ENCODE measurements at regions not wholly inside any gene's neighbourhood (a gene's known extent, or its start where the extent isn't known, plus 50 kb on each side); places are given as distances from the start of the nearest gene placed in this dataset.
"Not testable (repeated sequence)": the region's sequence is repeated elsewhere in the genome, so short reads cannot be mapped to it uniquely, and the experiment has no call there.

DNA sequence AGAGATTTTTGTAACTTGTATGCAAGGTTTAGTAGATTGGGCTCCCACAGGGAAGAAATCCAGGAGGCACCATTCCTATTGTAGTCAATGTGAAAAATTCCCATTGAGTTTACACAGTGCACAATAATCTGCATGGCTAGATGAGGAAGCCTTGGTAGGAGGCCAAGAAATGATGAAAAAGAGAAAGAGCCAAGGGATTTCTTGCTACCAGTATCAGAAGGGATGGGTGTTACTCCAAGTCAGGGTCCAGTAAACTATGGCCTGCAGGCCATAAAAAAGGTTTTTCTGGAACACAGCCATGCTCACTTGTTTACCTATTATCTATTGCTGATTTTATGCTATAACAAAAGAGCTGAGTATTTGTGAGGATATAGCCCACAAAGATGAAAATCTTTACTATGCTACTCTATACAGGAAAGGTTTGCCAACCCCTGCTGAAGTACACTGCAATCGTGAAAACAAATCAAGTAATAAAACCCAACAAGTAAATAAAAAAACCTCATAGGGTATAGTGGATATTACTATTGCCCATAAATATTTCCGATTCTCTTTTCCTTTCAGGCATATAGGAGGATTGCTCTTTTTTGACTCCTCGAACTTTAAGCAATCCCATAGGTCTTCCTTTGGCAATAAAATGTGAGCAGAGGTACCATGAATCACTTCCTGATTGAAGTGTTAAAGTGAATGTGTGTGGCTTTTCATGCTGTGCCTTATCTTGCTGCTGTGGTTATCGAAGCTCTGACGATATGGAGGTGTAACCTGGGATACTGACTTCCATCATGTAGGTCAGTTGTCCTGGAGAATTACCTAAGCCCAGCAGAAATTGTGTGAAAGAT is 256.3 kb upstream of the MAGI2 start:
- DNase-seq = peak; percentile 65

DNA sequence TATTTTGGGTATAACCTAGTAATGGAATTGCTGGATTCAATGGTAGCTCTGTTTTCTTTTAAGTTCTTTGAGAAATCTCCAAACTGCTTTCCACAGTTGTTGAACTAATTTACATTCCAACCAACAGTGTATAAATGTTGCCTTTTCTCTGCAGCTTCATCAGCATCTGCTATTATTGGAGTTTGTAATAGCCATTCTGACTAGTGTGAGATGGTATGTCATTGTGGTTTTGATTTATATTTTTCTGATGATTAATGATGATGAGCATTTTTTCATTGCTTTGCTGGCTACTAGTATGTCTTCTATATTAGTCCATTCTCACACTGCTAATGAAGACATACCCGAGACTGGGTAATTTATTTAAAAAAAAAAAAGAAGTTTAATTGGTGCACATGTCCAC is 248.6 kb upstream of the MAGI2 start:
- no peak for DNase-seq

DNA sequence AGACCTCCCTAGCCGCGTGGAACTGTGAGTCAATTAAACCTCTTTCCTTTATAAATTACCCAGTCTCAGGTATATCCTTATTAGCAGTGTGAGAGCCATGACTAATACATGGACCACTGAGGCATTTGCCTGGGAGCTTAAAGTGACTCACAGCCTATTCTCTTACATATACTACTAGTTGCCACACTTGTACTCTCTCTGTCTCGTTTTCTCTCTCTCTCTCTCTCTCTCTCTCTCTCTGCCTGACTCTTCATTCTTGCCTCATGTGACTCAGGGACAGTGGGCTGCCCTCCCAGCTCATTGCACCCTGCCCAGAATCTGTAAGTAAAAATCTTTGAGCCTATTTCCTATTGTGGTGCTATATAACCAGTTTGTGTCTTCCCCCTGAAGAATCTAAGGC is 238.5 kb upstream of the MAGI2 start:
- DNase-seq = no peak

DNA sequence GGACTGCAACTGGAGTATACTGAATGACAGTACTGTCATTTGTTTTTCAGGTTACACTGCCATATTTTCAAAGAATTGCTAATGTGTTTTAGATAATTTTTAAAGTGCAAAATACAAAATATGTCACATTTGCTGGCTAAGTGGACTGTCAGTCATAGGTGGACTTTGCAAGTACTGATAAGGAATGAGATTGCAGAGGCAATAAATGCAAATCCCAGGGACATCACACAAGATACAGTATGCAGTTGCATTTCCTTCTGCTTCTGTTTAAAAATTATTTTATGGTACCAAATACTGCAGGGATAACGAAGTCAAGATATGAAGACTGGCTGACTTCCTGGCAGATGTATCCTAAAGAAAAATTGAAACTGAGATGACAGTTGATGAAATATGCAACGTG is 237.6 kb upstream of the MAGI2 start:
- DNase-seq = no peak

GRCh38 chr7:79684384-79684783 is 230.9 kb upstream of the MAGI2 start:
- no peak for DNase-seq

GRCh38 chr7:79683916-79684315 is 230.4 kb upstream of the MAGI2 start:
- no peak for DNase-seq

DNA sequence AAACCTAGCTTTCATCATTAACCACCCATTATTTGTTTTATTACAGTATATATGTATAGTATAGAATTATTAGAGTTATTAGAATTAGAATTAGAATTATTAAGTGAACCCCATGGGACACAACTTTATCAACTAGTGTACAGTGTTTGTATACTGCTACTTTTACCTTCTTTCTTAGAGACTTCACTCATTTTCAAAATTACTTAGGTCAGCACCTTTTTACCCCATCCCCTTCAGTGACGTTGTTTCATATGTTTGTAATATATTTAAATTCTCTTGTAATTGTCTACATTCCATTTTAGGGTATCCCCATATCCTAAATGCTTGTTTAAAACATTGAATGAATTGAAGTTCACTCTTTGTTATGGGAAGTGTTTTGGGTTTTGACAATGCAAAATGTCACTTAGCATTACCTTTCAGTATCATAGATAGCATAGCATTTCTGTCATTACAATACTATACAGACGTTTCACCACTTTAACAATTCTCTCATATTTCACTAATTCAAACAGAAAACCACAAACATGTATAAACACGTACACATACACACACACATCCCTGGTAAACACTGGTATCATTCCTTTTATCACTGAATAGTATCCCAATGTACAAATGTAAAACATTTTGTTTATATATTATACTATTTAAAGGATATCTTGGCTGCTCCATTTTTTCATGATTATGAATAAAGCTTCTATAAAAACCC is 229.9 kb upstream of the MAGI2 start:
- no peak for DNase-seq

DNA sequence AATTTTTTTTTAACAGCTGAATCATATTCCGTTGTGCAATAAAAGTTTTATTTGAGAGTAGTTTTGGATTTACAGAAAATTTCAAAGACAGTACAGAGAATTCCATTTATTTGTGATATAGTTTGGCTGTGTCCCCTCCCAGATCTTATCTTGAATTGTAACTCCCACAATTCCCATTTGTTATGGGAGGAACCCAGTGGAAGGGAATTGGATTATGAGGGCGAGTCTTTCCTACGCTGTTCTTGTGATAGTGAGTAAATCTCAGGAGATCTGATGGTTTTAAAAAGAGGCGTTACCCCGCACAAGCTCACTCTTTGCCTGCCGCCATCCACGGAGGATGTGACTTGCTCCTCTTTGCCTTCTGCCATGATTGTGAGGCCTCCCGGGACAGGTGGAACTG is 228.0 kb upstream of the MAGI2 start:
- DNase-seq = no peak

DNA sequence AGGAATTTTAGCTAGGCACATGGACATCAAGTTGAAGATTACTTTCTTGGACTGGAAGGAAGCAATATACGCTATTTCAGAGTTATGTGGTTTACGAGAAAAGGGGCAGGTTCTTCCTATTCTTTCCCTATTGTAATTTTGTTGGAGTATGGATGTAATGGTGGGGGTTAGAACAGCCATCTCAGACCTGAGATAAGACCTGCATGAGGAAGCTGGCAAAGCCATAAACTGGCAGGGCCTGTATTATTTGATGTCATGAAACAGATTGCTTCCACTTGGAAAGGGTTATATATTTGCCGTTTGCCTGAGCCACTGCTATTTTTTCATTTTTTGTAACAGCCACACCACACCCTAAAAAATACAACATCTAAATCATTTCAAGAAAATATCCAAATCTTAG is 220.5 kb upstream of the MAGI2 start:
- DNase-seq = no peak

DNA sequence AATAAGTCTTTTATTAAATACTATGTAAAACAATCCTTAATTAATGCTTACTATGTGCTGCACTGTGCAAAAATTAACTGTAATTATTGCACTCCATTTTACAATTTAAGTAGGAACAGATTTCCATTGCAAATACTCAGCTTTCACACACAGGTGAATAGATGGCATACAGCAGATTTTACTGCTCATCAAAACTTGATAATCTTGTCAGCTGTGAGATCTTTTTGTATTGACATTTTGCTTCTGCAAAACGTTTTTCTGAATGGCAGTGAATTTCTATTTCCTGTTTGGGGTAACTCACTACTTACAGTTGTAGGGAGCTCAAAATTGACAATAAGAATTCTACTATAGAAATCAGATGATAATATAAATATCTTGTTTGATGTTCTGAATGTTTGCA is 220.0 kb upstream of the MAGI2 start:
- DNase-seq = no peak

- DNase-seq = no peak
Measured at GRCh38 chr7:79668292-79668691, 214.8 kb upstream of the MAGI2 start.

DNA sequence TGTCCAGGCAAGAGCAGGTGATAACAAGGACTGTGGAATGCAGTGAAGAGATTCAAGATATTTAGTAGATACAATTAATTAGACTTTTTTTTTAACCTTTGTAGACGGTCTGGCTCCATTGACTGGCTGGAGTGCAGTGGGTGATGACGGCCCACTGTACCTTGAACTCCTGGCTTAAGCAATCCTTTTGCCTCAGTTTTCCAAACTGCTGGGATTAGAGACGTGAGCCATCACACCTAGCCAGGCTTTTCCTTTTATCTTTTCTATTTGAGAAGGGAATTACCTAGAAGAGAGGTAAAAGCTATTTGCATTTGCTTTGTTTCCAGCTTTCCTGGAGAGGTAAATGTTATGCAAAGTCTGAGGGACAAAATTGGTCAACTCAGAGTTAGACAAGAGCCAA is 213.0 kb upstream of the MAGI2 start:
- DNase-seq = no peak

GRCh38 chr7:79664884-79665676 is 211.6 kb upstream of the MAGI2 start:
- DNase-seq = no peak

DNA sequence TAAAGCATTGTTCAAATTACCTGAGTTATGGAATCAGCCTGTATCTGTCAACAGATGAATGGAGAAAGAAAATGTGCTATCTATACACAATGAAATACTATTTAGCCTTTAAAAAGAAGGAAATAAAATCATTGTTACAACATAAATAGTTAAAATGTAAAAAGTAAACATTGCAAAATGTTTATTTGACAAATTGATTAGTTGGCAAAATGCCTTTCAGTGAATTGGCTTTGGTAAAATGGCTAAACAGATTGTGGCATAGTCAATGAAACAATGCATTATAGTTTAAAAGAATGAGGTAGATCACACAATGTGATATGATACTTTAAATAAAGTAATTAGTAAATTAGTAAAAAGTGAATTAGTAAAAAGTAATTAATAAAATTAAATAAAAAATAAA is 204.8 kb upstream of the MAGI2 start:
- no peak for DNase-seq

DNA sequence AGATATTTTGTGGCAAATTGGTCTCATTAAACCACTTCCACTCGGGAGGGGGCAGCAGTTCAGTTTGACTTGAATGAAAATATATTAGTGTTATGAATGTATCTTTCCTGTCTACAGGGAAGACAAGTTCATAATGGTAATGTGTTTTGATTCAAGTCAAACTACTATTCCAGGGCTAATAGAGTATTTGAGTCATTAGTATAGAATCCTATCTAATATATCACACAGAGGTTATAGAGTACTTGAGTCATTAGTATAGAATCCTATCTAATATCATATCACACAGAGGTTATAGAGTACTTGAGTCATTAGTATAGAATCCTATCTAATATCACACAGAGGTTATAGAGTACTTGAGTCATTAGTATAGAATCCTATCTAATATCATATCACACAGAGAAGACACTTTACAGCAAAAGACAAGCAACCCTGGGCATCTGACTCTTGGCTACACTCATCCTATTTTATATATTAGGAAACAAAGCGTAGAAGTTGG is 199.7 kb upstream of the MAGI2 start:
- no peak for DNase-seq

DNA sequence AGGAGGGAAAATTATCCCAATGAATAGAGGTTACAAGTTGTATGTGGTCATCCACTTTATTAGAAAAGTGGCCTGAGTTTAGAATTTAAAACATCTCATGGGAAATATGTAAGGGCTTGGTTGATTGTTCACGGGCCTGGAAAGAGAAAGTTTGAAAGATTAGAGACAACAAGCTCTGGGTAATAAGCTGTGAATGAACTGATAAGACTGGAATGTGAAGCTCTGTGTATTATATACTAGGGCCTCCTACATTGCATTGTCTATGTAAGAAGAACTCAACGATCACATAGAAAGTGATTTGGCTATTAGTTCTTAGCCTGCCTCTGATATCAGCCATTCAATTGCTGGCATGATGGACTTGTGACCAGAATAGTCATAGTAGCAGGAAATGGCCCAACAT is 199.2 kb upstream of the MAGI2 start:
- no peak for DNase-seq

DNA sequence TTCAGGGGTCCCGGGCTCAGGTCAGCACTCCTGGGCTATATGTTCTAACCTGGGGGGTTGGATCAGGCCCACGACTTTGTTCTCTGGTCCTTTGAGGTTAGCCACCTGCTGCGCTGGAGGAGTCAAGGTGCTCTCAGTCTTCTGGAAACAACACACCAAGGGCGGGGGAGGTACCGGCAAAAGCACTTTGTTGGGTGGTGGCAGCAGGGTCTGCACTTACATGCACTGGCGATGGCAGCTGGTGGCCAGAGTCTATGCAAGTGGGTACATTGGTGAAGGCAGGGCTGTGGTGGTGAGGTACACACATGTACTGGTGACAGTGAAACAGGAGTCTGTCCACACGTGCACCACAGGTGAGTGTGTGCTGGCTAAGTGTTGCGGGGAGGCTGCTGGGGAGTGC is 194.2 kb upstream of the MAGI2 start:
- DNase-seq = no peak

DNA sequence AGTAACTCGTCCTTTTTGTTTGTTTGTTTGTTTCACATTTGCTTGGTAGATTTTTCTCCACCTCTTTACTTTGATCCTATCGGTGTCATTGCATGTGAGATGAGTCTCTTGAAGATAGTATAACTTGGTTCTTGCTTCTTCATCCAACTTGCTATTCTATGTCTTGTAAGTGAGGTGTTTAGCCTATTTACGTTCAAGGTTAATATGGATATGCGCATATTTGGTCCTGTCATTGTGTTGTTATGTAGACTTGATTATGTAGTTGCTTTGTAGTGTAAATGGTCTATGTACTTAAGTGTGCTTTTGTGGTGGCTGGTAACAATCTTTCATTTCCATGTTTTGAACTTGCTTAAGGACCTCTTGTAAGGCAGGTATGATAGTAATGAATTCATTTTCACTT is 192.8 kb upstream of the MAGI2 start:
- DNase-seq = no peak

GRCh38 chr7:79636849-79637248 is 183.4 kb upstream of the MAGI2 start:
- DNase-seq = no peak

DNA sequence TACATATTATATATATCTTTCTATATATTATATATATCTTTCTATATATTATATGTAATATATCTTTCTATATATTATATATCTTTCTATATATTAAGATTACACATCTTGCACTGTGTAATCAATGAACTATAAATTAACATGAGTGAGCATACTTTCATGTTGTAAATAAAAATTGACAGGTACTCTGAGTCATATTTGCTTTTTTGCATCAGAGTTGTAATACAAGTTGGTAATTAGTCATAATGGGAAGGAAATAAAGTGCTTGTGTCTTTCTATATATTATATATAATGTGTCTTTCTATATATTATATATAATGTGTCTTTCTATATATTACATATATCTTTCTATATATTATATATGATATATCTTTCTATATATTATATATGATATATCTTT is 172.5 kb upstream of the MAGI2 start:
- DNase-seq = not testable (repeated sequence)

GRCh38 chr7:79624336-79624735 is 170.9 kb upstream of the MAGI2 start:
- no peak for DNase-seq

DNA sequence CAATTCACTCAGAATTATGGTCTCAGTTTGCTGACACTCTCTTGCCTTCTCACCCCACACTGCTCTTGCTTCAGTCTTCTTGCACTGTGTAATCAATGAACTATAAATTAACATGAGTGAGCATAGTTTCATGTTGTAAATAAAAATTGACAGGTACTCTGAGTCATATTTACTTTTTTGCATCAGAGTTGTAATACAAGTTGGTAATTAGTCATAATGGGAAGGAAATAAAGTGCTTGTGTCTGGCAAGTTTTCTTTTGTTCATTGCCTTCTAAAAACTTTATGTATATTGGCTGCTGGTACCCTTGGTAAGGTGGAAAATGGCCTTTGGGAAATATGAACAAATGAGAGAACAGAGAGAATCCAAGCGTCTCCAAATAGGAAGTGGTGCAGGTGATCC is 169.3 kb upstream of the MAGI2 start:
- no peak for DNase-seq

DNA sequence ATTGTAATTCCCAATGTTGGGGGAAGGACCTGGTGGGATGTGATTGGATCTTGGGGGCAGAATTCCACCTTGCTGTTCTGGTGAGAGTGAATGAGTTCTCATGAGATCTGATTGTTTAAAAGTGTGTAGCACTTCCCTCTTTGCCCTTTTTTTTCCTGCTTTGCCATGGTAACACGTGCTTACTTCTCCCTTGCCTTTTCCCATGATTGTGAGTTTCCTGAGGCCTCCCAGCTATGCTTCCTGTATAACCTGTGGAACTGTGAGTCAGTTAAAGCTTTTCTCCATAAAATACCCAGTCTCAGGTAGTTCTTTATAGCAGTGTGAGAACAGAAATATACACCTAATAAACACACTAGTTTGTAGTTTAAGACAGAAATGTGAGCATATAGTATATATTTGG is 166.8 kb upstream of the MAGI2 start:
- no peak for DNase-seq

GRCh38 chr7:79619216-79619615 is 165.7 kb upstream of the MAGI2 start:
- DNase-seq = no peak

All from COR-L47 (cell line).